SK-N-MC (cell line): ENCODE measurements at regions not wholly inside any gene's neighbourhood (a gene's known extent, or its start where the extent isn't known, plus 50 kb on each side); places are given as distances from the start of the nearest gene placed in this dataset.
"Not testable (repeated sequence)": the region's sequence is repeated elsewhere in the genome, so short reads cannot be mapped to it uniquely, and the experiment has no call there.

Experiments used
- DNase-seq: peaks from one replicate; pipeline ENCODE4 v3.0.0-alpha.2; 2011; ENCODE audit warnings: low read depth, low spot score
- H3K27ac ChIP-seq: fragments of 200-600 bp; sonication (generic); 2 replicates; pipeline ENCODE4 v1.5.1; 2016; ENCODE audit warnings: mixed run types
- H3K36me3 ChIP-seq: fragments of 200-600 bp; sonication (generic); 2 replicates; pipeline ENCODE4 v1.6.1; 2017; ENCODE audit warnings: antibody characterized with exemption, low read length, mixed read lengths; ENCODE audit not compliant: insufficient read depth
- H3K4me3 ChIP-seq: fragments of 200-600 bp; sonication (generic); 2 replicates; pipeline ENCODE4 v1.5.1; 2016
- H3K9ac ChIP-seq: fragments of 200-600 bp; sonication (generic); 2 replicates; pipeline ENCODE4 v1.8.0; 2017; ENCODE audit warnings: mixed run types, mixed read lengths; ENCODE audit not compliant: insufficient read length
- H3K9me3 ChIP-seq: fragments of 200-600 bp; sonication (generic); 2 replicates; pipeline ENCODE4 v1.6.1; 2017; ENCODE audit warnings: low read depth, mild to moderate bottlenecking, antibody characterized with exemption, low read length, moderate library complexity, mixed read lengths
- EZH2 ChIP-seq: fragments of 200-600 bp; sonication (generic); IDR thresholded peaks from one replicate; pipeline ENCODE4 v1.6.1; 2017; ENCODE audit warnings: antibody characterized with exemption
- FOXP2 ChIP-seq: optimal IDR thresholded peaks from 2 replicates; pipeline ENCODE3; 2011; ENCODE audit warnings: mild to moderate bottlenecking, moderate library complexity; ENCODE audit not compliant: insufficient read depth; ENCODE audit errors: extremely low read length, control extremely low read depth
- POLR2AphosphoS5 ChIP-seq: IDR thresholded peaks from 2 replicates; pipeline ENCODE4 v1.6.1; 2012; ENCODE audit warnings: mild to moderate bottlenecking, low read depth, low read length, borderline replicate concordance

DNA sequence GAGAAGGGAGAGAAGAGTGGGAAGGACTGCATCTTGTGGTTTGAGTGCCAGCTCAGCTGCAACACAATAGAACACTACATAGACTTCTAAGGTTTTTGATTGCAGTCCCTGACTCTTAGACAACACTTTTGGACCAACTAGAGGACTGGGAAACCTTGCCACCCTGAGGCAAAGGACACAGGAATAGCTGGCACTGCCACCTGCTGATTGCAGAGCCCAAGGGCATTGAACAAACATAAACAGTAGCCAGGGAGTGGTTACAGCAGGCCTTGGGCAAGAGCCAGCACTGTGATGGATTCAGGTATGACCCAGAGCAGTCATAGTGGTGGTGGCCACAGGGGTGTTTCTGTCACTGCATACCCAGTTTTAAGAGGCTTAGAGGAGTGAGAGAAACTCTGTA, 72.5 kb upstream of the CXorf51A start:
- Histone ChIP-seq H3K9ac (no peak overlapping the region), H3K9me3 (no peaks in the 10 kb centered on the region), H3K36me3 (no peaks in the 10 kb centered on the region), H3K27ac (no peak overlapping the region), H3K4me3 (no peak overlapping the region)
- no peak for TF ChIP-seq POLR2AphosphoS5
- TF ChIP-seq EZH2, result no peak
- no peak for TF ChIP-seq FOXP2
- DNase-seq, result no peak

DNA sequence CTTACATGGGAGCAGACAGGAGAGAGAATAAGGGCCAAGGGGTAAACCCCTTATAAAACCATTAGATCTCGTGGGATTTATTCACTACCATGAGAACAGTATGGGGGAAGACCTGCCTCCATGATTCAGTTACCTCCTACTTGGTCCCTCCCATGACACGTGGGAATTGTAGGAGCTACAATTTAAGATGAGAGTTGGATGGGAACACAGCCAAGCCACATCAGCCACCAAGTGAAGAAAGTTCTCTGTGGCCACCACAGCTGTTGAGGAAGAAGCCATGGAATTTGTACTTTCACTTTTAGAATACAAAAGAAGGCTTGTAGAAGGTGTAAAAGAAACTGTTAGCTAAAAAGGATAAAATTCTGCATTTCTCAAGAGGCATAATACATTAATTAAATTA, 67.0 kb upstream of the CXorf51A start:
- Histone ChIP-seq H3K36me3 (no peaks in the 10 kb centered on the region), H3K4me3 (no peak overlapping the region), H3K9me3 (no peaks in the 10 kb centered on the region), H3K27ac (no peak overlapping the region), H3K9ac (no peak overlapping the region)
- TF ChIP-seq EZH2, result no peak
- TF ChIP-seq FOXP2, result no peak
- TF ChIP-seq POLR2AphosphoS5, result no peak
- DNase-seq, result no peak

DNA sequence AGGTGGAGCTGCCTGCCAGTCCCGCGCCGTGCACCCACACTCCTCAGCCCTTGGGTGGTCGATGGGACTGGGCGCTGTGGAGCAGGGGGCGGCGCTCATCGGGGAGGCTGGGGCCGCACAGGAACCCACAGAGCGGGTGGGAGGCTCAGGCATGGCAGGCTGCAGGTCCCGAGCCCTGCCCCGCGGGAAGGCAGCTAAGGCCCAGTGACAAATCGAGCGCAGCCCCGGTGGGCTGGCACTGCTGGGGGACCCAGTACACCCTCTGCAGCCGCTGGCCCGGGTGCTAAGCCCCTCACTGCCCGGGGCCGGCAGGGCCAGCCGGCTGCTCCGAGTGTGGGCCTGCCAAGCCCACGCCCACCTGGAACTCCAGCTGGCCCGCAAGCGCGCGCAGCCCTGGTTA, 52.3 kb upstream of the CXorf51A start:
- not testable (repeated sequence) for H3K4me3 ChIP-seq, DNase-seq, H3K36me3 ChIP-seq, H3K9me3 ChIP-seq, H3K27ac ChIP-seq, H3K9ac ChIP-seq

DNA sequence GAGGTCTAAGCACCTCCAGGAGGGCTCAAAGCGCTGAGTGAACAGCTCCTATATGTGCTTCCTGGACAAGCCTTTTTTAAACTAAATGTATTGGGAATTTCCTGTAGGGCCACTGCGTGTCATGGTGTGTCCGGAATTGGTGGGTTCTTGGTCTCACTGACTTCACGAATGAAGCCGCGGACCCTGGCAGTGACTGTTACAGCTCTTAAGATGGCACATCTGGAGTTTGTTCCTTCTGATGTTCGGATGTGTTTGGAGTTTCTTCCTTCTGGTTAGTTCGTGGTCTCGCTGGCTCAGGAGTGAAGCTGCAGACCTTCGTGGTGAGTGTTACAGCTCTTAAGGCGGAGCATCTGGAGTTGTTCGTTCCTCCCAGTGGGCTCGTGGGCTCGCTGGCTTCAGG, 51.2 kb upstream of the CXorf51A start:
- H3K36me3 ChIP-seq, DNase-seq, H3K9me3 ChIP-seq, H3K27ac ChIP-seq, H3K9ac ChIP-seq, H3K4me3 ChIP-seq: not testable (repeated sequence)
